ENCODE measurements at regions not wholly inside any gene's neighbourhood (a gene's known extent, or its start where the extent isn't known, plus 50 kb on each side); places are given as distances from the start of the nearest gene placed in this dataset.
A peak's percentile ranks its signal among the peaks of the same experiment; 100 is the strongest.

DNA sequence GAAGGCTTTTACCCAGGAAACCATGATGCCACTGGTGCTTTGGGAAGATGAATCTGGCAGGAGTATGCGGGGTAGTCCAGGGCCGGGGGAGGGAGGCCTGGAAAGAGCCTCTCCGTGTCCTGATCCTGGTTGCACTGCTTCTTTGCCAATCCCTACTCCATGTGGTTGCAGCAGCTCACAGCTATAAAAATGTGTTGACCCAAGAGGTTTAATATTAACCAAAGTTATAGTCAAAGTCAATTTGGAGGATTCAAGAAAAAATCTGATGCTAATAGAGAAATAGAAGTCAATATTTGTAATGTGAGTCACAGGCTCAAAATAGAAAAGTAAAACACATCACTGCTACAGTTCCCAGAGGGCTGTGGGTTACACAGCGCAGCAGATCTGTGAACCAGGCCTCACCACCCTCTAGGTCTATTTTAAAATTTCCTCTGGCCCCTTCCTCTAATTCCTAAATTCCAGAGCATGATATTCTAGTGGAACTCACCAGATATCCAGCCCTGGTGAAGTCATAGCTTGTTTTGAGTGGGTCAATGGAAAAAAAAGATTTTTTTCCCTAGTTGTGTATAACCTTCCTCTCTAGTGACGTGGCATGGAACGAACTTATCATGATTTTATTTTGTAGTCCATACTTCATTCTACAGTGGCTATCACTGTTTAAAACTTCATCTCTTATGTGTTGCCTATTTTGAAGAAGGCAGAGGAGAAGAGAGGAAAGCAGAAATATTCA is 63.2 kb upstream of the BMP2 start (continued):
- TF ChIP-seq, protein P1, sequence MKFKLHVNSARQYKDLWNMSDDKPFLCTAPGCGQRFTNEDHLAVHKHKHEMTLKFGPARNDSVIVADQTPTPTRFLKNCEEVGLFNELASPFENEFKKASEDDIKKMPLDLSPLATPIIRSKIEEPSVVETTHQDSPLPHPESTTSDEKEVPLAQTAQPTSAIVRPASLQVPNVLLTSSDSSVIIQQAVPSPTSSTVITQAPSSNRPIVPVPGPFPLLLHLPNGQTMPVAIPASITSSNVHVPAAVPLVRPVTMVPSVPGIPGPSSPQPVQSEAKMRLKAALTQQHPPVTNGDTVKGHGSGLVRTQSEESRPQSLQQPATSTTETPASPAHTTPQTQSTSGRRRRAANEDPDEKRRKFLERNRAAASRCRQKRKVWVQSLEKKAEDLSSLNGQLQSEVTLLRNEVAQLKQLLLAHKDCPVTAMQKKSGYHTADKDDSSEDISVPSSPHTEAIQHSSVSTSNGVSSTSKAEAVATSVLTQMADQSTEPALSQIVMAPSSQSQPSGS (CRISPR knock-in tag; IDR thresholded peaks at IDR 0.05) = peak; percentile 63; the same call in 1 of the 2 replicates
- TF ChIP-seq, protein P2, sequence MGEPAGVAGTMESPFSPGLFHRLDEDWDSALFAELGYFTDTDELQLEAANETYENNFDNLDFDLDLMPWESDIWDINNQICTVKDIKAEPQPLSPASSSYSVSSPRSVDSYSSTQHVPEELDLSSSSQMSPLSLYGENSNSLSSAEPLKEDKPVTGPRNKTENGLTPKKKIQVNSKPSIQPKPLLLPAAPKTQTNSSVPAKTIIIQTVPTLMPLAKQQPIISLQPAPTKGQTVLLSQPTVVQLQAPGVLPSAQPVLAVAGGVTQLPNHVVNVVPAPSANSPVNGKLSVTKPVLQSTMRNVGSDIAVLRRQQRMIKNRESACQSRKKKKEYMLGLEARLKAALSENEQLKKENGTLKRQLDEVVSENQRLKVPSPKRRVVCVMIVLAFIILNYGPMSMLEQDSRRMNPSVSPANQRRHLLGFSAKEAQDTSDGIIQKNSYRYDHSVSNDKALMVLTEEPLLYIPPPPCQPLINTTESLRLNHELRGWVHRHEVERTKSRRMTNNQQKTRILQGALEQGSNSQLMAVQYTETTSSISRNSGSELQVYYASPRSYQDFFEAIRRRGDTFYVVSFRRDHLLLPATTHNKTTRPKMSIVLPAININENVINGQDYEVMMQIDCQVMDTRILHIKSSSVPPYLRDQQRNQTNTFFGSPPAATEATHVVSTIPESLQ (CRISPR knock-in tag; conservative IDR thresholded peaks at IDR 0.05) = no peak
- TF ChIP-seq ELF3 (CRISPR knock-in tag; IDR thresholded peaks at IDR 0.05) (peak; percentile 41), TOE1 (CRISPR knock-in tag; IDR thresholded peaks at IDR 0.05) (0 out of 2 replicates have a peak, but pooled peaks have one; percentile 52), EHMT2 (IDR thresholded peaks at IDR 0.05; ENCODE audit: borderline replicate concordance, low read depth, low read length) (no peak), NFIC (IDR thresholded peaks at IDR 0.05; ENCODE audit: low read length) (peak; percentile 80; the same call in 1 of the 2 replicates), ZNF317 (CRISPR knock-in tag; IDR thresholded peaks at IDR 0.05) (no peak), ZNF331 (CRISPR knock-in tag; IDR thresholded peaks at IDR 0.05) (peak; percentile 48; the same call in 1 of the 2 replicates), MIER2 (CRISPR knock-in tag; IDR thresholded peaks at IDR 0.05) (peak; percentile 41; the same call in 1 of the 2 replicates)
- TF ChIP-seq, protein P3, sequence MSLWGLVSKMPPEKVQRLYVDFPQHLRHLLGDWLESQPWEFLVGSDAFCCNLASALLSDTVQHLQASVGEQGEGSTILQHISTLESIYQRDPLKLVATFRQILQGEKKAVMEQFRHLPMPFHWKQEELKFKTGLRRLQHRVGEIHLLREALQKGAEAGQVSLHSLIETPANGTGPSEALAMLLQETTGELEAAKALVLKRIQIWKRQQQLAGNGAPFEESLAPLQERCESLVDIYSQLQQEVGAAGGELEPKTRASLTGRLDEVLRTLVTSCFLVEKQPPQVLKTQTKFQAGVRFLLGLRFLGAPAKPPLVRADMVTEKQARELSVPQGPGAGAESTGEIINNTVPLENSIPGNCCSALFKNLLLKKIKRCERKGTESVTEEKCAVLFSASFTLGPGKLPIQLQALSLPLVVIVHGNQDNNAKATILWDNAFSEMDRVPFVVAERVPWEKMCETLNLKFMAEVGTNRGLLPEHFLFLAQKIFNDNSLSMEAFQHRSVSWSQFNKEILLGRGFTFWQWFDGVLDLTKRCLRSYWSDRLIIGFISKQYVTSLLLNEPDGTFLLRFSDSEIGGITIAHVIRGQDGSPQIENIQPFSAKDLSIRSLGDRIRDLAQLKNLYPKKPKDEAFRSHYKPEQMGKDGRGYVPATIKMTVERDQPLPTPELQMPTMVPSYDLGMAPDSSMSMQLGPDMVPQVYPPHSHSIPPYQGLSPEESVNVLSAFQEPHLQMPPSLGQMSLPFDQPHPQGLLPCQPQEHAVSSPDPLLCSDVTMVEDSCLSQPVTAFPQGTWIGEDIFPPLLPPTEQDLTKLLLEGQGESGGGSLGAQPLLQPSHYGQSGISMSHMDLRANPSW (CRISPR knock-in tag; IDR thresholded peaks at IDR 0.05; ENCODE audit: borderline replicate concordance) = peak; percentile 28; the same call in 1 of the 2 replicates
- TF ChIP-seq, protein P4, sequence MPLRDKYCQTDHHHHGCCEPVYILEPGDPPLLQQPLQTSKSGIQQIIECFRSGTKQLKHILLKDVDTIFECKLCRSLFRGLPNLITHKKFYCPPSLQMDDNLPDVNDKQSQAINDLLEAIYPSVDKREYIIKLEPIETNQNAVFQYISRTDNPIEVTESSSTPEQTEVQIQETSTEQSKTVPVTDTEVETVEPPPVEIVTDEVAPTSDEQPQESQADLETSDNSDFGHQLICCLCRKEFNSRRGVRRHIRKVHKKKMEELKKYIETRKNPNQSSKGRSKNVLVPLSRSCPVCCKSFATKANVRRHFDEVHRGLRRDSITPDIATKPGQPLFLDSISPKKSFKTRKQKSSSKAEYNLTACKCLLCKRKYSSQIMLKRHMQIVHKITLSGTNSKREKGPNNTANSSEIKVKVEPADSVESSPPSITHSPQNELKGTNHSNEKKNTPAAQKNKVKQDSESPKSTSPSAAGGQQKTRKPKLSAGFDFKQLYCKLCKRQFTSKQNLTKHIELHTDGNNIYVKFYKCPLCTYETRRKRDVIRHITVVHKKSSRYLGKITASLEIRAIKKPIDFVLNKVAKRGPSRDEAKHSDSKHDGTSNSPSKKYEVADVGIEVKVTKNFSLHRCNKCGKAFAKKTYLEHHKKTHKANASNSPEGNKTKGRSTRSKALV (CRISPR knock-in tag; IDR thresholded peaks at IDR 0.05) = peak; percentile 55; the same call in 1 of the 2 replicates
- TF ChIP-seq, protein P5, sequence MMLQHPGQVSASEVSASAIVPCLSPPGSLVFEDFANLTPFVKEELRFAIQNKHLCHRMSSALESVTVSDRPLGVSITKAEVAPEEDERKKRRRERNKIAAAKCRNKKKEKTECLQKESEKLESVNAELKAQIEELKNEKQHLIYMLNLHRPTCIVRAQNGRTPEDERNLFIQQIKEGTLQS (CRISPR knock-in tag; IDR thresholded peaks at IDR 0.05) = peak; percentile 84
- TF ChIP-seq, protein P6, sequence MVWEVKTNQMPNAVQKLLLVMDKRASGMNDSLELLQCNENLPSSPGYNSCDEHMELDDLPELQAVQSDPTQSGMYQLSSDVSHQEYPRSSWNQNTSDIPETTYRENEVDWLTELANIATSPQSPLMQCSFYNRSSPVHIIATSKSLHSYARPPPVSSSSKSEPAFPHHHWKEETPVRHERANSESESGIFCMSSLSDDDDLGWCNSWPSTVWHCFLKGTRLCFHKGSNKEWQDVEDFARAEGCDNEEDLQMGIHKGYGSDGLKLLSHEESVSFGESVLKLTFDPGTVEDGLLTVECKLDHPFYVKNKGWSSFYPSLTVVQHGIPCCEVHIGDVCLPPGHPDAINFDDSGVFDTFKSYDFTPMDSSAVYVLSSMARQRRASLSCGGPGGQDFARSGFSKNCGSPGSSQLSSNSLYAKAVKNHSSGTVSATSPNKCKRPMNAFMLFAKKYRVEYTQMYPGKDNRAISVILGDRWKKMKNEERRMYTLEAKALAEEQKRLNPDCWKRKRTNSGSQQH (CRISPR knock-in tag; IDR thresholded peaks at IDR 0.05; ENCODE audit: low read depth) = no peak
- TF ChIP-seq, protein P7, sequence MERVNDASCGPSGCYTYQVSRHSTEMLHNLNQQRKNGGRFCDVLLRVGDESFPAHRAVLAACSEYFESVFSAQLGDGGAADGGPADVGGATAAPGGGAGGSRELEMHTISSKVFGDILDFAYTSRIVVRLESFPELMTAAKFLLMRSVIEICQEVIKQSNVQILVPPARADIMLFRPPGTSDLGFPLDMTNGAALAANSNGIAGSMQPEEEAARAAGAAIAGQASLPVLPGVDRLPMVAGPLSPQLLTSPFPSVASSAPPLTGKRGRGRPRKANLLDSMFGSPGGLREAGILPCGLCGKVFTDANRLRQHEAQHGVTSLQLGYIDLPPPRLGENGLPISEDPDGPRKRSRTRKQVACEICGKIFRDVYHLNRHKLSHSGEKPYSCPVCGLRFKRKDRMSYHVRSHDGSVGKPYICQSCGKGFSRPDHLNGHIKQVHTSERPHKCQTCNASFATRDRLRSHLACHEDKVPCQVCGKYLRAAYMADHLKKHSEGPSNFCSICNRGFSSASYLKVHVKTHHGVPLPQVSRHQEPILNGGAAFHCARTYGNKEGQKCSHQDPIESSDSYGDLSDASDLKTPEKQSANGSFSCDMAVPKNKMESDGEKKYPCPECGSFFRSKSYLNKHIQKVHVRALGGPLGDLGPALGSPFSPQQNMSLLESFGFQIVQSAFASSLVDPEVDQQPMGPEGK (CRISPR knock-in tag; IDR thresholded peaks at IDR 0.05) = peak; percentile 25; the same call in 1 of the 2 replicates
- TF ChIP-seq, protein P8, sequence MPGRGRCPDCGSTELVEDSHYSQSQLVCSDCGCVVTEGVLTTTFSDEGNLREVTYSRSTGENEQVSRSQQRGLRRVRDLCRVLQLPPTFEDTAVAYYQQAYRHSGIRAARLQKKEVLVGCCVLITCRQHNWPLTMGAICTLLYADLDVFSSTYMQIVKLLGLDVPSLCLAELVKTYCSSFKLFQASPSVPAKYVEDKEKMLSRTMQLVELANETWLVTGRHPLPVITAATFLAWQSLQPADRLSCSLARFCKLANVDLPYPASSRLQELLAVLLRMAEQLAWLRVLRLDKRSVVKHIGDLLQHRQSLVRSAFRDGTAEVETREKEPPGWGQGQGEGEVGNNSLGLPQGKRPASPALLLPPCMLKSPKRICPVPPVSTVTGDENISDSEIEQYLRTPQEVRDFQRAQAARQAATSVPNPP (CRISPR knock-in tag; IDR thresholded peaks at IDR 0.05) = no peak
